ENCODE measurements at regions not wholly inside any gene's neighbourhood (a gene's known extent, or its start where the extent isn't known, plus 50 kb on each side); places are given as distances from the start of the nearest gene placed in this dataset.

- Mint-ChIP-seq H3K27me3 (ENCODE audit: unreplicated experiment) (no peaks in the 10 kb centered on the region), H3K4me3 (ENCODE audit: low read depth, unreplicated experiment) (no peak overlapping the region), H3K36me3 (ENCODE audit: insufficient read depth, unreplicated experiment) (no peaks in the 10 kb centered on the region), H3K4me1 (ENCODE audit: low read depth, unreplicated experiment) (no peaks in the 10 kb centered on the region), H3K27ac (ENCODE audit: unreplicated experiment) (no peak overlapping the region), H3K9me3 (ENCODE audit: low read depth, unreplicated experiment) (peaks cover 12% of the 10 kb centered on the region)
- intact Hi-C loops (cut with micrococcal nuclease; ENCODE audit: unreplicated experiment): no loop called here
- no TSS peak for BruUV-seq (replicated peaks)
- no peak for DNase-seq
- CTCF ChIA-PET: no interaction called here
- TF ChIP-seq, protein P1, sequence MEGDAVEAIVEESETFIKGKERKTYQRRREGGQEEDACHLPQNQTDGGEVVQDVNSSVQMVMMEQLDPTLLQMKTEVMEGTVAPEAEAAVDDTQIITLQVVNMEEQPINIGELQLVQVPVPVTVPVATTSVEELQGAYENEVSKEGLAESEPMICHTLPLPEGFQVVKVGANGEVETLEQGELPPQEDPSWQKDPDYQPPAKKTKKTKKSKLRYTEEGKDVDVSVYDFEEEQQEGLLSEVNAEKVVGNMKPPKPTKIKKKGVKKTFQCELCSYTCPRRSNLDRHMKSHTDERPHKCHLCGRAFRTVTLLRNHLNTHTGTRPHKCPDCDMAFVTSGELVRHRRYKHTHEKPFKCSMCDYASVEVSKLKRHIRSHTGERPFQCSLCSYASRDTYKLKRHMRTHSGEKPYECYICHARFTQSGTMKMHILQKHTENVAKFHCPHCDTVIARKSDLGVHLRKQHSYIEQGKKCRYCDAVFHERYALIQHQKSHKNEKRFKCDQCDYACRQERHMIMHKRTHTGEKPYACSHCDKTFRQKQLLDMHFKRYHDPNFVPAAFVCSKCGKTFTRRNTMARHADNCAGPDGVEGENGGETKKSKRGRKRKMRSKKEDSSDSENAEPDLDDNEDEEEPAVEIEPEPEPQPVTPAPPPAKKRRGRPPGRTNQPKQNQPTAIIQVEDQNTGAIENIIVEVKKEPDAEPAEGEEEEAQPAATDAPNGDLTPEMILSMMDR (IDR thresholded peaks at IDR 0.05; ENCODE audit: unreplicated experiment): no peak
Measured at GRCh38 chr5:3786891-3787430, 191.3 kb downstream of the IRX1 start.

DNA sequence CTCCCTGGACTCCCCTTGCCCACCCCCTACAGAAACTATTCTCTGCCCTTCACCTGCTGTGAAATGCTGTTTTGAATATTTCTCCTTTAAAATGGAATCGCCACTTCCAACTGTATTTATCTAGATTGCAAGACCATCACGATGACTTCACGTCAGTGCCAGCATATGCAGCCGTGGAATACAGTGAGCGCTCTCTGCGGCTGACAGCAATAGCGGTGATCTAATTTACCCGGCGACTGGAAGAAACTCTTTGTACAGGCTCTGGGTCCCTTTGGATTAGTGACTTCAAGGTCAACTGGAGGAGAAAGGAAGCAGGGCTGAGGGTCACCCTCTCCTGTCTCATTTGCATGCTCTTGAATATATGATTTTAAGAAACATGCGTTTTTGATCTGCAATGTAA, 192.0 kb downstream of the IRX1 start:
- Mint-ChIP-seq H3K4me1 (ENCODE audit: low read depth, unreplicated experiment) (no peaks in the 10 kb centered on the region), H3K27ac (ENCODE audit: unreplicated experiment) (no peak overlapping the region), H3K9me3 (ENCODE audit: low read depth, unreplicated experiment) (peaks cover 13% of the 10 kb centered on the region), H3K4me3 (ENCODE audit: low read depth, unreplicated experiment) (no peak overlapping the region), H3K36me3 (ENCODE audit: insufficient read depth, unreplicated experiment) (no peaks in the 10 kb centered on the region), H3K27me3 (ENCODE audit: unreplicated experiment) (no peaks in the 10 kb centered on the region)
- CTCF ChIA-PET: no interaction called here
- TF ChIP-seq, protein P1 (IDR thresholded peaks at IDR 0.05; ENCODE audit: unreplicated experiment): no peak
- BruUV-seq (replicated peaks): no TSS peak
- intact Hi-C loops (cut with micrococcal nuclease; ENCODE audit: unreplicated experiment): no loop called here
- DNase-seq: no peak

- TF ChIP-seq, protein P1 (IDR thresholded peaks at IDR 0.05; ENCODE audit: unreplicated experiment): no peak
- CTCF ChIA-PET: no interaction called here
- no peaks in the 10 kb centered on the region for H3K27me3 Mint-ChIP-seq (ENCODE audit: unreplicated experiment)
- no peaks in the 10 kb centered on the region for H3K36me3 Mint-ChIP-seq (ENCODE audit: insufficient read depth, unreplicated experiment)
- H3K4me3 Mint-ChIP-seq (ENCODE audit: low read depth, unreplicated experiment): no peak overlapping the region
- peaks cover 17% of the 10 kb centered on the region for H3K9me3 Mint-ChIP-seq (ENCODE audit: low read depth, unreplicated experiment)
- BruUV-seq (replicated peaks): no TSS peak
- no peaks in the 10 kb centered on the region for H3K4me1 Mint-ChIP-seq (ENCODE audit: low read depth, unreplicated experiment)
- no peak overlapping the region for H3K27ac Mint-ChIP-seq (ENCODE audit: unreplicated experiment)
- intact Hi-C loops (cut with micrococcal nuclease; ENCODE audit: unreplicated experiment): no loop called here
- no peak for DNase-seq
Measured at GRCh38 chr5:3789519-3790193, 194.0 kb downstream of the IRX1 start.

- BruUV-seq (replicated peaks): no TSS peak
- no peak overlapping the region for H3K4me3 Mint-ChIP-seq (ENCODE audit: low read depth, unreplicated experiment)
- no peaks in the 10 kb centered on the region for H3K36me3 Mint-ChIP-seq (ENCODE audit: insufficient read depth, unreplicated experiment)
Measured at GRCh38 chr5:3793162-3793561, 197.5 kb downstream of the IRX1 start.

More at GRCh38 chr5:3793162-3793561, 197.5 kb downstream of the IRX1 start:
- Mint-ChIP-seq H3K9me3 (ENCODE audit: low read depth, unreplicated experiment) (peaks cover 22% of the 10 kb centered on the region), H3K4me1 (ENCODE audit: low read depth, unreplicated experiment) (no peaks in the 10 kb centered on the region), H3K27ac (ENCODE audit: unreplicated experiment) (no peak overlapping the region), H3K27me3 (ENCODE audit: unreplicated experiment) (no peaks in the 10 kb centered on the region)
- DNase-seq: no peak
- CTCF ChIA-PET: no interaction called here
- intact Hi-C loops (cut with micrococcal nuclease; ENCODE audit: unreplicated experiment): no loop called here
- TF ChIP-seq, protein P1 (IDR thresholded peaks at IDR 0.05; ENCODE audit: unreplicated experiment): no peak
